Small intestine (tissue), 7 donors: ENCODE measurements at regions not wholly inside any gene's neighbourhood (a gene's known extent, or its start where the extent isn't known, plus 50 kb on each side); places are given as distances from the start of the nearest gene placed in this dataset.

Source experiments
- DNase-seq, 2 donors: peaks; one replicate each; pipeline versions ENCODE4 v3.0.0 to v3.0.0-alpha.2; 2013
- FAIRE-seq: peaks from 2 replicates; lab custom pipeline; 2012; peaks lifted over from hg19 to GRCh38; lab: Jason Lieb, UNC
- H3K27ac ChIP-seq, 3 donors: one replicate each; pipeline ENCODE4 v1.5.1; 2013; ENCODE audit warnings: low read length in 2 of 3, mild to moderate bottlenecking in 2 of 3, control low read depth in 1 of 3, inconsistent platforms in 1 of 3, low read depth in 1 of 3, moderate library complexity in 1 of 3
- H3K27me3 ChIP-seq, 3 donors: one replicate each; pipeline ENCODE4 v1.6.1; 2013; ENCODE audit warnings: low read length in 3 of 3, inconsistent platforms in 1 of 3; ENCODE audit not compliant: control insufficient read depth in 3 of 3, insufficient read depth in 3 of 3
- H3K36me3 ChIP-seq, 3 donors: one replicate each; pipeline ENCODE4 v1.6.1; 2013; ENCODE audit warnings: low read length in 3 of 3, inconsistent platforms in 1 of 3, low read depth in 1 of 3, mild to moderate bottlenecking in 1 of 3, moderate library complexity in 1 of 3; ENCODE audit not compliant: control insufficient read depth in 3 of 3, insufficient read depth in 2 of 3
- H3K4me1 ChIP-seq, 3 donors: one replicate each; pipeline ENCODE4 v1.6.1; 2013; ENCODE audit warnings: low read length in 2 of 3, inconsistent platforms in 1 of 3, low read depth in 1 of 3, mild to moderate bottlenecking in 1 of 3, moderate library complexity in 1 of 3; ENCODE audit not compliant: control insufficient read depth in 3 of 3, insufficient read depth in 2 of 3
- H3K4me3 ChIP-seq, 3 donors: one replicate each; pipeline ENCODE4 v1.5.1; 2013; ENCODE audit warnings: low read length in 3 of 3, control low read depth in 1 of 3, inconsistent platforms in 1 of 3, low read depth in 1 of 3, mild to moderate bottlenecking in 1 of 3, moderate library complexity in 1 of 3
- H3K9me3 ChIP-seq, 2 donors: one replicate each; pipeline ENCODE4 v1.6.1; 2013; ENCODE audit warnings: low read depth in 1 of 2, low read length in 1 of 2; ENCODE audit not compliant: control insufficient read depth in 2 of 2, insufficient read depth in 1 of 2
- WGBS, 3 donors: extraction: QIAGEN DNeasy Blood & Tissue Kit; methylation state at CpG; one replicate each; pipeline ENCODE4 v1.1.7; 2013; 5-methylcytosine and 5-hydroxymethylcytosine counted together
- donor health status: healthy with polysubstance abuse.
- donor health status: control.
- donor health status: control.
- donor health status: Bipolar disorder and iron deficiency.
- donor health status: healthy.

GRCh38 chr11:92349486-92350156 lies 125.0 kb downstream of the FAT3 start:
- DNase-seq (no peak), FAIRE-seq (no peak)
- 56 to 72% (median 56%) methylated on average over 4 of the region's 4 CpGs for WGBS, 3 donors
- H3K9me3 ChIP-seq, result no peaks in the 10 kb centered on the region
- H3K36me3 ChIP-seq, result no peaks in the 10 kb centered on the region
- H3K4me1 ChIP-seq, result no peaks in the 10 kb centered on the region
- no peaks in the 10 kb centered on the region for H3K27me3 ChIP-seq
- no peak overlapping the region for H3K4me3 ChIP-seq
- no peak overlapping the region for H3K27ac ChIP-seq

- H3K4me1 ChIP-seq, result no peaks in the 10 kb centered on the region
- H3K9me3 ChIP-seq, result no peaks in the 10 kb centered on the region
- H3K27ac ChIP-seq, result no peak overlapping the region
- FAIRE-seq (no peak), DNase-seq (peak in 1 of 2 donors; percentile 59)
- H3K4me3 ChIP-seq, result no peak overlapping the region
- no peaks in the 10 kb centered on the region for H3K36me3 ChIP-seq
- H3K27me3 ChIP-seq, result no peaks in the 10 kb centered on the region
Measured at GRCh38 chr11:92357344-92357743, 132.7 kb downstream of the FAT3 start.

GRCh38 chr11:92357841-92358240 lies 133.2 kb downstream of the FAT3 start:
- H3K4me3 ChIP-seq, result no peak overlapping the region
- WGBS, 3 donors, result 79 to 93% (median 89%) methylated on average over 2 of the region's 2 CpGs
- H3K9me3 ChIP-seq, result no peaks in the 10 kb centered on the region
- FAIRE-seq (no peak), DNase-seq (no peak)
- no peaks in the 10 kb centered on the region for H3K27me3 ChIP-seq
- no peaks in the 10 kb centered on the region for H3K36me3 ChIP-seq
- H3K27ac ChIP-seq, result no peak overlapping the region
- H3K4me1 ChIP-seq, result no peaks in the 10 kb centered on the region

GRCh38 chr11:92361551-92361950 lies 136.9 kb downstream of the FAT3 start:
- no peak overlapping the region for H3K4me3 ChIP-seq
- DNase-seq (no peak), FAIRE-seq (no peak)
- H3K27me3 ChIP-seq, result no peaks in the 10 kb centered on the region
- H3K36me3 ChIP-seq, result no peaks in the 10 kb centered on the region
- H3K27ac ChIP-seq, result no peak overlapping the region
- 64 to 85% (median 83%) methylated on average over 2 of the region's 2 CpGs for WGBS, 3 donors
- H3K9me3 ChIP-seq, result no peaks in the 10 kb centered on the region
- H3K4me1 ChIP-seq, result no peaks in the 10 kb centered on the region

GRCh38 chr11:92362989-92363388 lies 138.4 kb downstream of the FAT3 start:
- Histone ChIP-seq H3K4me1 (no peaks in the 10 kb centered on the region), H3K36me3 (no peaks in the 10 kb centered on the region), H3K27ac (no peak overlapping the region), H3K4me3 (no peak overlapping the region), H3K9me3 (no peaks in the 10 kb centered on the region), H3K27me3 (no peaks in the 10 kb centered on the region)
- 60 to 76% (median 61%) methylated on average over 1 of the region's 1 CpG for WGBS, 3 donors
- FAIRE-seq (no peak), DNase-seq (no peak)

- H3K4me1 ChIP-seq, result no peaks in the 10 kb centered on the region
- H3K36me3 ChIP-seq, result no peaks in the 10 kb centered on the region
- H3K27me3 ChIP-seq, result no peaks in the 10 kb centered on the region
- no peak for FAIRE-seq
- no peak overlapping the region for H3K4me3 ChIP-seq
- 83 to 86% (median 86%) methylated on average over 4 of the region's 4 CpGs for WGBS, 3 donors
- DNase-seq, result no peak
- H3K27ac ChIP-seq, result no peak overlapping the region
- H3K9me3 ChIP-seq, result no peaks in the 10 kb centered on the region
Measured at GRCh38 chr11:92364177-92364576, 139.6 kb downstream of the FAT3 start.

GRCh38 chr11:92376146-92376599 lies 151.6 kb downstream of the FAT3 start:
- Histone ChIP-seq H3K4me3 (no peak overlapping the region), H3K27me3 (no peaks in the 10 kb centered on the region), H3K4me1 (no peaks in the 10 kb centered on the region), H3K36me3 (no peaks in the 10 kb centered on the region), H3K27ac (no peak overlapping the region), H3K9me3 (no peaks in the 10 kb centered on the region)
- FAIRE-seq, result no peak
- WGBS, 3 donors, result 32 to 38% (median 36%) methylated on average over 3 of the region's 3 CpGs
- no peak for DNase-seq

- Histone ChIP-seq H3K27ac (no peak overlapping the region), H3K4me1 (no peaks in the 10 kb centered on the region), H3K36me3 (no peaks in the 10 kb centered on the region), H3K27me3 (no peaks in the 10 kb centered on the region), H3K9me3 (no peaks in the 10 kb centered on the region), H3K4me3 (no peak overlapping the region)
- FAIRE-seq (no peak), DNase-seq (no peak)
- WGBS, 3 donors, result 79 to 88% (median 85%) methylated on average over 1 of the region's 1 CpG
Measured at GRCh38 chr11:92376680-92377079, 152.1 kb downstream of the FAT3 start.

- FAIRE-seq (no peak), DNase-seq (no peak)
- H3K36me3 ChIP-seq, result no peaks in the 10 kb centered on the region
- no peak overlapping the region for H3K4me3 ChIP-seq
- H3K27me3 ChIP-seq, result no peaks in the 10 kb centered on the region
- H3K4me1 ChIP-seq, result no peaks in the 10 kb centered on the region
- 81 to 96% (median 87%) methylated on average over 3 of the region's 3 CpGs for WGBS, 3 donors
- no peaks in the 10 kb centered on the region for H3K9me3 ChIP-seq
- no peak overlapping the region for H3K27ac ChIP-seq
Measured at GRCh38 chr11:92380882-92381281, 156.3 kb downstream of the FAT3 start.
